HG03565 (cell line): ENCODE measurements at regions not wholly inside any gene's neighbourhood (a gene's known extent, or its start where the extent isn't known, plus 50 kb on each side); places are given as distances from the start of the nearest gene placed in this dataset.

Experiments used
- ATAC-seq: cut with Tn5 transposase; IDR thresholded peaks from one replicate; pipeline ENCODE4 v1.9.1; 2021; ENCODE audit warnings: mild to moderate bottlenecking, moderate library complexity; ENCODE audit not compliant: unreplicated experiment

DNA sequence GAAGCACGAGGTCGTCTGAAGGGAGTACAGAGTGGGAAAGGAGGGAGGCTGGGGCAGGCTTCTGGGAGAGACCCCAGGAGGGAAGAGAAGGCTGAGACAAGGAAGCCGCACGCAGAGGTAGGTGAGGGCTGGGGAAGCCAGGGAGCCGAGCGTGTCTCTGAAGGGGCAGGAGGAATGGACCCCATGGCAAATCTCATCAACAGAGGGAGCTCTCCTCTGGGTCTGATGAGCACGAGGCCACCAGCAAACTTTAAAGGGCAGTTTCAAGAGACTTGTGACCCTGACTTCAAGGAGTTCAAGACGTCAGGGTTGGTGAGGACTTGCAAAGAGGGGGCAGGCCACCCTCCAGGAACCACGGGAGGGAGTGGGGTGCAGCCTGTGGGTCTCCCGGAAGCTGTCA is 326.2 kb upstream of the IRX2 start:
- no peak for ATAC-seq

DNA sequence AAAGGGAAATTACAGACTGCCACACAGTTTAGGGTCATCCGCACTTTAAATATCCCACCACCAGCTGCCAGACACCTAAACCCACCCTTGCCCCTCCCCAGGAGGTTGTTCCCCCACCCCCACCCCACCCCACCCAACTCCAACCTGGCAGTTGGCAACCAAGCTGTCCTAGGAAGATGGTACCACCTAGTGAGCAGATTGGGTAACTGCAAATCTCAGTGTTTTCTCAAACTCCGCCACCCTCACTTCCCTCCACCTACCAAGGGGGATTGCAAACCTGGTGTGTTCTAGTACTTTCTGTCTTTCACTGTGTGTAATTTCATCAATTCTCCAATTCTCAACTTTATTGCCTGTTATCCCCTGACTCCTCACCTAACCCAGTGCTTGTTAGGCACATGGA is 323.8 kb upstream of the IRX2 start:
- ATAC-seq: no peak

DNA sequence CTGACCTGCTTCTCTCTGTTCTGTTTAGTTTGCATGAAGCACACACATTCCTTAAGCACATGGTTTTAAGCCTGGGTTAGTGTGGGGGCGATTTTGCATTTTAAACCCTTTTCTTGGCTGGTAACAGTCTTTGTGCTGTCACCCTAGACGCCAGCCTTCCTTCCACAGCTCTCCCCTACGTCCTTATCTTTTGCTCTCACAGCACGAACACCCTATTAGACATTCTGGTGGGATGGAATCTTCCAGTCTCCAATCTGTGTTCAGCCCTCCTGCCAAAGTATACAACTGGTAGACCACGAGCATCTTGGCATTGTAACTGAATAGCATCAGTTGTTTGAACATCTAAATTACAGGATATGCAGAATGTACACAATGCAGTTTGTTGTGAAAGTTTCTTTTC is 316.9 kb upstream of the IRX2 start:
- no peak for ATAC-seq

GRCh38 chr5:3060283-3060682 is 308.8 kb upstream of the IRX2 start:
- no peak for ATAC-seq

- ATAC-seq: no peak
These were observed 308.0 kb upstream of the IRX2 start for GRCh38 chr5:3059488-3059887.

DNA sequence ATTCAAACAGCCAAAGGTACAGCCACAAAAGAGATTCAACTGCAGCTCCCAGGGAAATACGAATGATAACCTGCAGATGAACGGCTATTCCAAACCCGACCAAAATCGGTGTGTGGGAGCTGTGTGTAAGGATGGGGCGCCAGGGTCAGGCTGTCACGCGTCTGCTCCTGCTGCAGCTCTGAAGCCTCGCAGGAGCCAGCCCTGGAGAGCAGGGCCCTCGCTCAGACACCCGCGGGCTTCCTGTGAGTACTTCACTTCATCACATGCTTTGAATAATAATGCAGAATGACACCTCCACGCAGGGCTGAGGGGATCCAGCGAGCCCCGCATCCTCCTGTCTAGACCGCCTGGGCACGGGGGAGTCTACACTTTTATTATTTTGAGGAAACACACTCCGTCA is 307.5 kb upstream of the IRX2 start:
- ATAC-seq: no peak

- ATAC-seq: no peak
These were observed 305.4 kb upstream of the IRX2 start for GRCh38 chr5:3056866-3057265.

GRCh38 chr5:3051400-3051799 is 299.9 kb upstream of the IRX2 start:
- ATAC-seq: no peak

- no peak for ATAC-seq
These were observed 299.4 kb upstream of the IRX2 start for GRCh38 chr5:3050863-3051262.

DNA sequence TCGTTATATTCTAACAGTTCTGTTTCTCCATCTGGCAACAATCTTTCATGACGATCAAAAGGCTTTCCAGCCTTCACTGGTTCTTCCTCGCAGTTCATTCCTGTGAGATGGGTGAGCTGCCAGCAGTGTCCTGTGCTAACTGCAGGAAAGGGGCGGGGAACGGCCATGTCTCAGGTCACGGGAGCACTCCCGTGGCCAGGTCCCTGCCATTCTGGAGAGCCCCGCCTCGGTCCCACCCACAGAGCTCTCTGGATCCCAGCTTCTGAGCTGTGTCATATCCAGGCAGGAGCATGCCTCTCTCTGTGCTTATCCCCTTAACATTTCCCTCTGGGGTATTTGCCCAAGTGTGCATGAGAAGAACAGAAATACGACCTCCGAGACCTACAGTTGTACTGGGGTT is 297.8 kb upstream of the IRX2 start:
- no peak for ATAC-seq

GRCh38 chr5:3047212-3047774 is 295.8 kb upstream of the IRX2 start:
- ATAC-seq: no peak

GRCh38 chr5:3043600-3043999 is 292.1 kb upstream of the IRX2 start:
- ATAC-seq: no peak

DNA sequence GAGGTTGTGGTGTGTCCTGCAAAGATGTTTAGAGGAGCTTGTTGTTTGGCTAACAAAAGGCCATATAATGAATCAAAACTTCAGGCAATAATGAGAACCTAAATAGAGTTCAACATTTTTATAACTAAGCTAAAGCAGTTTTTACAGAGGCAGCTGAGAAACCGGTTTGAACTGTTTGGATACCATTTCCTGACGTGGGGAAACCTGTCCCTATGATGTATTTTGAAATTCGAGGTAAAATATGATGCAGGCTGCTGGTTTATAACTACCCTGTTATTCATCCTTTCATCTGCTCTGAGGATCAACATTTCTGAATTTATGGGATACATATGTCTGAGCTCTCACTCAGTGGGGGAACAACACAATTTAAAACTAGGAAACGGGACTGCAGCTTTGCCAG is 289.5 kb upstream of the IRX2 start:
- no peak for ATAC-seq

DNA sequence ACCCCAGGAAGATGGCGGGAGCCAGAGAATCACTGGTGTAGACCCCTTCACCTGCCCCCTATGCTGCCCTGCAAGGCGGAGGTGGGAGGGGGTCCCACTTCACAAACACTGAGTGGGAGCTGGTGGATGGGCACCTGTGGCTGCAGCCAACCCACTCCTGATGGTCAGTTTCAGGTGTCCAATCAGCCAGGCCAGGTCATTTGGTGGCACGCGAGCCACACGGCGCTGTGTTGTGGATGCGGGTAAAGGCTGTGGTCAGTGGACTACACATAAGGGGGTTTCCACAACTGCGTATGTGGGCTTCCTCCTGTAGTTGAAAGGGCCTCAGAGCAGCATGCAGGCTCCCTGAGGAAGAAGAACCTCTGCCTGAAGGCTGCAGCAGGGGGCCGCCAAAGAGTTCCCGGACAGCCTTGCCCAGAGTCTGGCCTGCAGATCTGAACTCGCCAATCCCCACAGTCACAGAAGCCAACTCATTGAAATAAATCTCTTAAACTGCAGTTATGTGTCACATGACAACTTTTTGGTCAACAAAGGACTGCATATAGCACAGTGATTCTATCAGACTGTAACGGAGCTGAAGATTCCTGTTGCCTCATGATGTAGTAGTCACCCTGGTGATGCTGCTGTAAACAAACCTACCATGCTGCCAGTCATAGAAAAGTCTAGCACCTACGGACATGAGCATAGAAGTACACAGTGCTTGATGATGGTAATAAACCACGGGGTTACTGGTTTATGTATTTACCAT is 284.7 kb upstream of the IRX2 start:
- no peak for ATAC-seq

DNA sequence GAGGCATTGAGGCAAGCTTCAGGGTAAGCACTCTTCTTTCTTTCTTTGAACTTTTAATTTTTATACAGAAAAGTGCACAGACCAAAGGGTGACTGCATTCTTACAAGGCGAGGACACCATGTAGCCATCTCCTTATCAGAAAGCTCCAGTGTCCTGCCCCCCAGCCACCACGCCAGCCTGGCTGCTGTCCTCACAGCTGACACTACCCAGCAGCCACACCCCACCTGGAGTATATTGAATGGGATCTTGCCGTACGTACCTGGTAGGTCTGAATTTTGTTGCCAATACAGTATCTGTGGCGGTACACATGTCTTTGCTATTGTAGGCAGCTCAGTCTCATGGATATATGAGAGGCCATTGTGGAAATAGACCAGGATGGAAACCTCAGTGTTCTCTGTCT is 284.0 kb upstream of the IRX2 start:
- ATAC-seq: no peak

DNA sequence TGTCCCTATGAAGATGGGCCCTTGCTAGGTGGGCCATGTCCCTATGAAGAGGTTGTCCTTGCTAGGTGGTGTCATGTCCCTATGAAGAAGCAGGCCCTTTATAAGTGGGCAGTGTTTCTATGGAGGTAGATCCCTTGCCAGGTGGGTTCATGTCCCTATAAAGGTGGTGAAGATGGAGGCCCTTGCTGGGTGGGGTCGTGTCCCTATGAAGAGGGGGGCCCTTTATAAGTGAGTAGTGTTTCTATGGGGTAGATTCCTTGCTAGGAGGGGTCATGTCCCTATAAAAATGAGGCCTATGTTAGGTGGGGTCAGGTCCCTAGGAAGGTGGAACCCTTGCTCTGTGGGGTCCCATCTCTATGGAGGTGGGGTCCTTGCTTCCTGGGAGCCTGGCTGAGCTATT is 283.4 kb upstream of the IRX2 start:
- ATAC-seq: no peak

DNA sequence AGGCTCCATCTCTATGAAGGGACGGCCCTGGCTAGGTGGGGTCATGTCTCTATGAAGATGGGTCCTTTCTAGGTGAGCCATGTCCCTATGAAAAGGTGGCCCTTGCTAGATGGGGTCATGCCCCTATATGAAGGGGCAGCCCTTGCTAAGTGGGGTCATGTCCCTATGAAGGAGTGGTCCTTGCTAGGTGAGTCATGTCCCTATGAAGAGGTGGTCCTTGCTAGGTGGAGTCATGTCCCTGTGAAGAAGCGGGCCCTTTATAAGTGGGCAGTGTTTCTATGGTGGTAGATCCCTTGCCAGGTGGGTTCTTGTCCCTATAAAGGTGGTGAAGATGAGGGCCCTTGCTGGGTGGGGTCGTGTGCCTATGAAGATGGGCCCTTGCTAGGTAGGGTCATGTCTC is 283.0 kb upstream of the IRX2 start:
- no peak for ATAC-seq

DNA sequence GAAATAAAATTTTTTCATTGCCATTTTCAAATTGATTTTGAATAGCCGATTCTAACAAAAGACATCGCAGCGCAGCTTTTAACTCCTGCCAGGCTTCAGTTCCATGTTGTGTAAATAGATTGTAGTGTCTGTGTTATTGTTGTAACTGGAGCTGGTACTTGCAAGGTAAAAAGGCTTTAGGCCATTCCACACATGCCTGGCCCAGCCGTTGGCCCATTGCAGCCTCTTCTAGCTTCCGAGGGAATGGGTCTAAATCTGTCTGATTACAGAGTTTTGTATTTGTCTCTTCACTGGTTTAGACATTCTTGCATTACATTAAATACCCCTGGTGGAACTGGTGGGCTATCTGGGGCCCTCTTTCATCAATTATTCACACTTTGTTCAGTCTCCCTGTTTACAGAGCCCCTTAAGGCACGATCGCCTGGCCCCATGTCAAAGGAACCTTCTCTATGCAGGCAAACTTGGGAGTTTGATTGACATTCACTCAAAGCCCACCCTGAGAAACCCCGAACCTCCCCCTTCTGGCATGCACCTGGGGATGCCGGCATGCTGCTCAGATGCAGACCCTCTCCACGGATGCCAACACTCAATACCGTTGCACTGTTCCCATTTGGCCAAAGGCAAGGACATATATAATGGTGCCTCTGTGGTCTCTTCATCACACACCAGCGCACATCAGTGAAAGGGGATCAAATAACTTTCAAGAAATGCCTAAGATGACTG is 281.7 kb upstream of the IRX2 start:
- ATAC-seq: no peak

DNA sequence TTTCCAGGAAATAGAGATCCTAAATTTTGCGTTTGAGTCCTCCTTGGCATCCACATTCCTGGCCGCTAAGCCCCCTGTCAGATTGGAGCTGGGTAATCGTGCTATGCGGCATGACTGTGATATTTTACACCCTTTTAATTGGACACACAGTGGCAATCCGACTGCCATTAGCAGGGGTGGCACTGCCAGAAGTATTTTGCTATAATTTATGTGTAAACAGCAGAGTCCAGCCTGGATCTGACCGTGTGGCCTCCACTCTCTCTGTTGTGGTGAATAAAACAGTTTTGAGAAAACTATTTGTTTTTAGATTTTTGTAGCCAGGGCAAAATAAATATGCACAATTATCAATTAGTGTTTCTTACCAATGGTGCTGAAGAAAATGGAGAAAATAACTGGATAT is 281.0 kb upstream of the IRX2 start:
- no peak for ATAC-seq

DNA sequence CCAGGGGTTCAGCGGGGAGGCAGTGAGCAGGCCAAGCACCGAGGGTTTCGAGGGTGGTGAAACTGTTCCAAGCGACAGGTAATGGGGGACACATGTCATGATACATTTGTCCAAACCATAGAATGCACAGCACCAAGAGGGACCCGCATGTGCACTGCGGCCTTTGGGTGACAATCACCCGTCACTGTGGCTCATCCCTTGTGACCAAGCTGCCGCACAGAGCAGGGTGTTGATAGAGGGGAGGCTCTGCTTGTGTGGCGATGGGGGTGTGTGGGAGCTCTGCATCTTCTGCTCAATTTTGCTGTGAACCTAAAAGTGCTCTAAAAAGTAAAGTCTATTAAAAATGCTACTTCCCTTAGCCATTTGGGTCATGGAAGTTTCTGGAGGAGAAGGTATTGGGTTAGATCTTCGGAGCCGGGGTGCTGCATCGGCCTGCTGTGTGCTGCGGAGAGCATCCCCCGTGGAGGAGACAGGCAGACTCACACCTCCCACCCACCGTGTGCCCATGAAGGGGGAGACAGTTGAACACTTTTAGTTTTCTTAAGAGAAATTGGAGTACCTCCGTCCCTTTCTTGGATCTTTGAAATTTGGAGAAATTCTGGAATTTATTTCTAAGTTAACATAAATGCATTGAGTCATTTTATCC is 280.4 kb upstream of the IRX2 start:
- no peak for ATAC-seq

DNA sequence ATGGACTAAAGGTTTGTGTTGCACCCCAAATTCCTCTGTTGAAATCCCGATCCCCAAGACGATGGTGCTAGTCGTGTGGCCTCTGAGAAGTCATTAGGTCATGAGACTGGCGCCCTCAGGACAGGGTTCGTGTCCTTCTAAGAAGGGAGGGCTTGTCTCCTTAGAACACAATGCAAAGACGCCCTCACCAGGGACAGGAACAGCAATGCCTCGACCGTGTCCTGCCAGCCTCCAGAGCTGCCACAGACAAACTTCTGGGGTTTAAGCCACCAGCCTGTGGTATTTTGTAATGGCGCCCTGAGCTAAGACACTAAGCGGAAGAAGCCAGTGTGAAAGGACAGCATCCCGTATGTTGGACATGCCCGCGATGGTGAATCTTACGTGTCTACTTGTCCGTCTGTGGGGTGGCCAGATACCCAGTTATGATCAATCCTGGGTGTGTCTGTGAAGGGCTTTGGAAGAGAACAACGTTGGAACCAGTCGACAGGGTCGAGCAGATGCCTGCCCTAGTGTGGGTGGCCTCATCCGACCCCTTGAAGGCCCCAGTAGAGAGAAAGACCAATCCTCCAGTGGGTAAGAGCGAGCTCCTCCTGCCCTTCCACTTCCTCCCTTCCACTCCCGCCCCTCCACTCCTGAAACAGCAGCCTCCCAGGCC is 279.2 kb upstream of the IRX2 start:
- ATAC-seq: no peak
